RWPE2 (cell line): ENCODE measurements at regions not wholly inside any gene's neighbourhood (a gene's known extent, or its start where the extent isn't known, plus 50 kb on each side); places are given as distances from the start of the nearest gene placed in this dataset.

ENCODE experiments used
- ATAC-seq: fragments of 200-7000 bp; cut with Tn5 transposase; 3 replicates; pipeline ENCODE4 v1.9.1; 2021; ENCODE audit warnings: low read depth
- DNase-seq: peaks from one replicate; pipeline ENCODE4 v3.0.0-alpha.2; 2020; ENCODE audit warnings: low spot score
- H3K27ac ChIP-seq: fragments of 450-650 bp; 2 replicates; pipeline ENCODE4 v1.5.1; 2017; ENCODE audit warnings: mild to moderate bottlenecking; ENCODE audit not compliant: poor library complexity, severe bottlenecking
- H3K27me3 ChIP-seq: fragments of 250-450 bp; sonication (Bioruptor Pico); 2 replicates; pipeline ENCODE4 v1.5.1; 2021; ENCODE audit warnings: mild to moderate bottlenecking, moderate library complexity; ENCODE audit not compliant: insufficient read depth, poor library complexity, severe bottlenecking
- H3K36me3 ChIP-seq: fragments of 250-450 bp; sonication (Bioruptor Pico); 2 replicates; pipeline ENCODE4 v1.5.1; 2020; ENCODE audit warnings: low read depth, mild to moderate bottlenecking, moderate library complexity
- H3K4me1 ChIP-seq: fragments of 250-450 bp; sonication (Bioruptor Pico); 2 replicates; pipeline ENCODE4 v1.5.1; 2021; ENCODE audit warnings: mild to moderate bottlenecking, moderate library complexity; ENCODE audit not compliant: insufficient read depth, poor library complexity, severe bottlenecking
- H3K4me3 ChIP-seq: fragments of 250-450 bp; sonication (Bioruptor Pico); 2 replicates; pipeline ENCODE4 v1.5.1; 2021; ENCODE audit warnings: mild to moderate bottlenecking, moderate library complexity; ENCODE audit not compliant: severe bottlenecking
- H3K9me3 ChIP-seq: fragments of 250-450 bp; sonication (Bioruptor Pico); 2 replicates; pipeline ENCODE4 v1.5.1; 2021; ENCODE audit warnings: mild to moderate bottlenecking, moderate library complexity; ENCODE audit not compliant: severe bottlenecking
- CTCF ChIP-seq: fragments of 450-650 bp; IDR thresholded peaks from one replicate; pipeline ENCODE4 v1.5.1; 2017; ENCODE audit warnings: mild to moderate bottlenecking, moderate library complexity; ENCODE audit not compliant: poor library complexity, severe bottlenecking

DNA sequence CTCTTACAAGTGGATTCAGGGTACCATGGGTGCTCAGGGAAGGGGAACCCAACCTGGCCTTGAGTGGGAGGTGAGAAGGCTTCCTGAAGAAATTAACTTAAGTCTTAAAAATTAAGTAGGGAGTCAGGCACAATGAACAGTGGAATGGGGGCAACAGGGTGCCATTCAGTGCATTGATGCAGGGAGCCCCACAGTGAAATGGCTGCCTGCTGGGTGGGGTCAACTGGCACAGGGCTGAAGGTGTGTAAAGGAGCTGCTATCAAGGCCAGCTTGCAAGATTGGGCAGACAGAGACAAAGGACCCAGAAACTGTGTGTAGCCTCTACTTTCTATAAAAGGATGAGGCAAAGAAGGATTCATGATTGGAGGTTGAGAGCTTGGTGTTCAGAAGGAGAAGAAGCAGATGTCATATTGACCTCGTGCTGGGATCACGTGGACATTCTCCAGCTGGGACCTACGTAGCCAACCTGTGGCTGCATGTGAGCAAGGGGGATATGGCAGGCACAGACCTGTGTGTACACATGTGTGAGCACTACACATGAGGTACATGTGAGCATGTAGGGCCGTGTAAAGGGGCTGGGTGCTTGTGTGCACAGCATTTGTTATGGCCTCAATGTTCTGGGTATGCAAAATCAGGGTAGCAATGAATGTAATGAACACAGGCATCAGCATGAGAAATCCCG is 209.5 kb upstream of the HAAO start:
- Histone ChIP-seq H3K36me3 (no peaks in the 10 kb centered on the region), H3K27me3 (no peaks in the 10 kb centered on the region)

DNA sequence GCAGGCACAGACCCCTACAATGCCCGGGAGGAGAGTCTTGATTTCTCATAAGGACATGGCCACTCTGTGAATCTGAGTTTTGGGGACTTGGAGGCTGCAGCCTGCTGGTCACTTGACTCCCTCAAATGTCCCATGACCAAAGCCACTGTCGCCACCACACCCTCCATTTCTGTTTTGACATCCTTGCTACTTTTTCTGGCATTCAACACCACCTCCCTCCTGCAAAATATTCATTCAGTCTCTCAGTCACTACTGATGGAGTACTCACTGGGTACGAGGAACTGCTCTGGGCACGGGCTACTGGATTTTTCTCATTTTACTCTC is 208.6 kb upstream of the HAAO start:
- H3K4me1 ChIP-seq: no peaks in the 10 kb centered on the region
- H3K36me3 ChIP-seq: no peaks in the 10 kb centered on the region
- H3K4me3 ChIP-seq: no peak overlapping the region
- TF ChIP-seq CTCF: no peak
- DNase-seq (peak; percentile 5), ATAC-seq (no peak)
- no peaks in the 10 kb centered on the region for H3K27me3 ChIP-seq
- no peak overlapping the region for H3K27ac ChIP-seq
- H3K9me3 ChIP-seq: no peaks in the 10 kb centered on the region

More for the DNA sequence above, 209.5 kb upstream of the HAAO start:
- DNase-seq: peak; percentile 15
- TF ChIP-seq CTCF: no peak
- H3K4me1 ChIP-seq: no peaks in the 10 kb centered on the region
- H3K27ac ChIP-seq: no peak overlapping the region
- no peak for ATAC-seq
- H3K9me3 ChIP-seq: no peaks in the 10 kb centered on the region
- H3K4me3 ChIP-seq: no peak overlapping the region

DNA sequence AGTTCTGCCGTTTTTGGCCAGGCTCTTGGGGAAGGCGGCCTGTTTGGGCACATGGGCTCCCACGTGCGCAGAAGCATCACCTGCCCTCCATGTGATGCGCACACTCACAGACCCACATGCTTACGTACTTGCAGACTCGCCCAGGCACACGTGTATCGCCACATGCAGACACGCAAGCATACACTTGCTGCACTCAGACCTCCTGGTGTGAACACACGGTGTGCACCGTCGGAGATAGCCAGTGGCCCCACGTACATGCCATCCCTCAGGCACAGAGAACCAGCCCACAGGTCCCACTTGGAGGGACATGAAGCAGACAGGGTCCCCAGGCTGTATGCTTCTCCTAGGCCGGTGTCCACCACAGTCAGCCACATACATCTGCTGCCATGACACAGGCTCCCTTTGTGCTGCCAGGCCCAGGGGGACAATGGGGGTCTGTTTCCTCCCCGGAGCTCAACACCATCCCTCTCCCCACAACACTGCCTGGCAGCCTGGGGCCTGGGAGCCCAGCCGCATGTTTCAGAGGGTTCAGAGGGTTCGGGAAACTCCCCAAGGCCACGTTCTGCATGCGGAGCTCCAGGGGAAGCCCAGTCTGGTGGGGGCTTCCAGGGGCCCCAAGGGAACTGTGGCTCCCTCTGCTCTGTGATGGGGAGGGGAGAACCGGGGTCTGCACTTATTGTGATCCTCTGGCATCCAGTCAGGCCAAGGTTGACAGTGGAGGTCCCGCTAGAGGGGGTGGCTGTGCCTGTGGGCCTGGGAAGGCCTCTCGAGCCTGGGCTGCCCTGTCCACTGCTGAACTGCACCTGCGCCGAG is 208.1 kb upstream of the HAAO start:
- no peaks in the 10 kb centered on the region for H3K36me3 ChIP-seq
- ATAC-seq: no peak
- H3K27me3 ChIP-seq: no peaks in the 10 kb centered on the region
- H3K27ac ChIP-seq: no peak overlapping the region
- no peak for DNase-seq
- no peaks in the 10 kb centered on the region for H3K9me3 ChIP-seq
- H3K4me1 ChIP-seq: no peaks in the 10 kb centered on the region
- no peak overlapping the region for H3K4me3 ChIP-seq
- no peak for TF ChIP-seq CTCF

- H3K4me3 ChIP-seq: no peak overlapping the region
- no peaks in the 10 kb centered on the region for H3K36me3 ChIP-seq
- ATAC-seq (no peak), DNase-seq (no peak)
- H3K27ac ChIP-seq: no peak overlapping the region
- H3K4me1 ChIP-seq: no peaks in the 10 kb centered on the region
- no peaks in the 10 kb centered on the region for H3K9me3 ChIP-seq
- no peak for TF ChIP-seq CTCF
- no peaks in the 10 kb centered on the region for H3K27me3 ChIP-seq
Measured at GRCh38 chr2:42999856-43000241, 207.5 kb upstream of the HAAO start.

- Histone ChIP-seq H3K4me3 (no peak overlapping the region), H3K36me3 (no peaks in the 10 kb centered on the region), H3K27ac (no peak overlapping the region), H3K9me3 (no peaks in the 10 kb centered on the region), H3K27me3 (no peaks in the 10 kb centered on the region), H3K4me1 (no peaks in the 10 kb centered on the region)
- DNase-seq (no peak), ATAC-seq (no peak)
- TF ChIP-seq CTCF: no peak
Measured at GRCh38 chr2:42999391-42999841, 207.0 kb upstream of the HAAO start.
